CD4-positive, alpha-beta T cell treated with Interleukin-21 for 1 hour (primary cell): ENCODE measurements at regions not wholly inside any gene's neighbourhood (a gene's known extent, or its start where the extent isn't known, plus 50 kb on each side); places are given as distances from the start of the nearest gene placed in this dataset.

Experiments
- DNase-seq: peaks from one replicate; pipeline ENCODE4 v3.0.0-alpha.2; 2020

DNA sequence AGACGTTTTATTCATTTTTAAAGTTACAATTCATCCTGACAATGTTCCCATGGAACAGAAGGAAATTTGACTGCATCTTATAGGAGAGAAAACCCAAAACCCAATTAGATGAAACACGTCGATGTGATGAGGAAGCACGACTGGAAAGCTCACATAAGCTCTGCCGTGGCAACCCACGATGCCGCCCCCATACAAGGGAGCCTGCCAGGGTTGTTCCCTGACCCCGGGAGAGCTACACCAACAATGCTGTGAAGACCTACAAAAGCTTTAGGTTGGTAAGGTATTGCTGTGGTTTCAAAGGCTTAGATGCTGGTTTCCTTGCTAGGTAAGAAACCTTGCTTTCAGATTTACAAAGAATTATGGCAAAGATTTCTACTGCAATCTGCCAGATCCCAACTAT, 393.1 kb downstream of the KLF12 start:
- DNase-seq: no peak

DNA sequence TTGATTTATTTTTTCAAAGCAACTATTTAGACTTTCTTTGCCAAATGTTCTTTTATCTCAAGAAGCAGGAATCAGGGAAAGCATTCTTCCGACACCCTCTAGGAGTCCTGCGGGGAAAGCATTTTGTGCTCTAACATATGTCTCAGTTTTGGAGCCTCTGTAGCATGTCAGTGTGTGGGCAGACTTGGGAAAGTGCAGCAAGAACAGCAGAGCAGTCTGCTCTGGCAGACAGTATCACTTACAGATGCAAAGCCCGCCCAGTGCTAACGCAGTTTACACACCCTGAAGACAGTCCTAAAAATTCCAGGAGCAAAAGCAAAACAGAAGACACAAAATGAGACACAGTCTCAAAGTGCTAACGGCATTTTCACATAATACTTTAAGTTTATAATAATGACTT, 393.5 kb downstream of the KLF12 start:
- no peak for DNase-seq

DNA sequence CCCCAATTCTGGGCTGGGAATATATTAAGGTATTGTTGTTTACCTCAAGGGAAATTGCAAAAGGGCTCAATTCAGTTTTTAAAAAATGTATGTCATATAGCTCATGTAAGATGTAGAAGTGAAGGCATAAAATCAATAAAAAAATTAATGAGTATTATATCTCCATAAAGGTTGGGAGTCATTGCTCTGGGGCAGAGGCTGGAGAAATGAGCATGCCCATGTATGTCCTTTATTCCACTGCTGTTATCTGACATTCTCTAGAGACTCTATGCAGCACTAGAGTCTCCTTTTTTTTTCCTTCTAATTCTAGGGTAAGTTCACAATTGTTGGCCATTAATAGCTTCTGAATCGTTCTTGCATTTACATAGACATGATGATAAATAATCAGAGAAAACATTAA, 394.8 kb downstream of the KLF12 start:
- no peak for DNase-seq

DNA sequence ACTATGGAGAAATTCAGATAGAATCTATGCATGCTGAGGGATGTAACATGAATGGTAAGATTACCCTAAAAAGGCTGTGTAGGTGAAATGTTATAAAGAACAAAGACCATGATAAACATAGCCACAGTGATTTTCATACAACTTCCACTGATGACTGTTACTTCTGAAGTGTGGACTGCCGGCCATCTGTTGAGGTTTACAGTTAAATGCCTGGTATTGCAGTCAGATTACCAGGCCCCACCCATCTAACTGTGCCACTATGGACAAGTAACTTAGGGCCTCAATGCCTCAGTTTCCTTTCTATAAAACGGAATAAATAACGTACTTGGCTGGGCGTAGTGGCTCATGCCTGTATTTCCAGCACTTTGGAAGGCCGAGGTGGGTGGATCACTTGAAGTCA, 395.6 kb downstream of the KLF12 start:
- DNase-seq: no peak

DNA sequence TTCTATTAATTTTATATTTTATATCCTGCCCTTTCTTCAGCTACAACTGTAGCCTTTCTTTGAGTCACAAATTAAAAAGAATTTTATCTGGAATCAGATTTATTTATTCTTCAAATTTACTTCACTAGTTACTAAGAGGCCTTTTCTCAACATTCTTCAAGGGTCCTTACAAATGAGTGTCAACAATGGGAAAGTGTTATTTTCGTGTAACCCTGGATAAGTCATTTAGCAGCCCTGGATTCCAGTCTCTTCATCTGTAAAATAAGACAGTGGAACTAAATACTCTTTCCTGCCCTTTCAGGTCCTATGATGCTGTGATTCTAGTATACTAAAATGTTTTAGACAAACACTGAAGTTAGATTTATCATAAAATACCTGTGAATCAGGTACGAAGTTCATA, 397.0 kb downstream of the KLF12 start:
- no peak for DNase-seq

DNA sequence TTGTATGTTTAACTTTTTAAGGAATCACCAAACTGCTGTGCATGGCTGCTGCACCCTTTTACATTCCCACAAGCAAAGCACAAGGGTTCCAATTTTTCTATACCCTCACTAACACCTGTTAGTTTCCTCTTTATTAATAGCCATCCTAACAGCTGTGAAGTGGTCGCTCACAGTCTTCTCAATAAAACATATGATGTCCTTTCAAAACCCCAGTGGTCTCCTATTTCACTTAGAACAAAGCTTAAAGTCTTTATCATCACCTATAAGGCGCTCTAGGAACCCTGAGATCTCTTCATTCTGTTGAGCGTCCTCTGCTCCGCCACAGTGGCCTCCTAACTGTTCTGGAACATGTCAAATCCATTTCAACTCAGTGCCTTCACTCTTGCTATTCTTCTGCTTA, 400.5 kb downstream of the KLF12 start:
- DNase-seq: no peak

DNA sequence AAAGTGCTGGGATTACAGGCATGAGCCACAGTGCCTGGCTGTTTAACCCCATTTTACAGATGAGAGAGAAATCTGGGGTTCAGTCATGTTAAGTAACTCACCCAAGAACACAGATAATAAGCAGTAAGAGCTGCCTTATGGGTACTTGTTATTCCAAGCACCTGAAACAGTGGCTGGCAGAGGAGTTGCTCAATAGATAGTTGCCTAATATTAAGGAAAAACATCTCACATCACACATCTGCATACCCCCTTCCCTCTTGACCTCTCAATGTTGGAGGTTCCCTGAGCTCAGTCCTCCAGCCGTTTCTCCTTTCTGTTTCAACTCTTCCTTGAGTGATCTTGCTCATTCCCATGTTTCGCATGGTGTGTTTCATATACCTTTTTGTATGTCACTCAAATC, 401.9 kb downstream of the KLF12 start:
- DNase-seq: no peak

DNA sequence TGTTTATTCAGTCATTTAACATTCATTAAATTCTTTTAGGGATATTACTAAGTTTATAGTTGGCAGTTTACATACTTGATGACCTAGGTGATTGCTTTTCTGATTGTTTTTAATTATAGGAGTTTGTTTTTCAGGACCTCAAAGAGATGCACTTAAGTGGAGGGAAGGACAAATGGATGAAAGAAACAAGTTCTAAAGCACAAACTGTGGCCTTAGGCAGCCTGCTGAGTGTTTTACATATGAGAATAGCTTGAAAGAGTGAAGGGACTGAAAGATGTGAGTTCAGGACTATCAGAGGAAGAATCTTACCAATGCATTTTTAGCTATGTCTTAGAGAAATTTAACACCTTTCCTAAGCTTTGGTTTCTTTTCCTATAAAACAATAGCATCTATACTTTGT, 402.6 kb downstream of the KLF12 start:
- DNase-seq: no peak

DNA sequence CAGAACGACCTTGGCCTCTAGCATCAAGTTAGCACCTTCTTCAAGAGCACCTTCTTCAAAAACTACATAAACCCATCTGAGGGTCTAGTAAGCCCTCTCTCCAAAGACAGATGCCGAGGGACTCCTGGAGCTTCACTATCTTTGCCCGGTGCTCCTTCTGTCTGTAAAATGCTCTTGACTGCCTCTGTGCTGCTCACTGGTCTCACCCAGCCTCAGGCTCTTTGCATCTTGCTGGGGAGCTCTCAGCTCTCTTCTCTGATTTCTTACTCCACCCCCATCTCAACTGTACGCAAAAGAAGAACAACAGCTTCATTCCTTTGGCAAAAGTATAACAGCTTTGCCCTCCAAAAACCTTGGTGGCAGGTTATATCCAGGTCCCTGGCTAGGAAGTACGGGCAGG, 404.2 kb downstream of the KLF12 start:
- no peak for DNase-seq

DNA sequence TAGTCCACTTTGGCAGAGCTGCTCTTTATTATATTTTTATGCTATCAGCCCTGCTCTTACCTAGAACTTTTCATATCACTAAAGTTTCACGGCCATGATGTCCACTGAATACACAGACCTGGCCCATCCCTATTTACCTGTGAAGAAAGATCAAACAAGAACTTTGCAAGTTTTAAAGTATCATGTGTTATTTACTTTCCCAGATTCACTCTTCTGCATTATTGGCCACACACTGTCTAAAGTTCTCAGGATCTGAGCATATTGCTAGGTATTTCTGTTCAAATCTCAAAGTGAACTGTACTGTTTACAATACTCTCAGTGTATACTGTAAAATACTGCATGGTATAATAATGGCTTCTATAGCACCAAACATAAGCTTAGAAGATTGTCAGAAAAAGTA, 405.2 kb downstream of the KLF12 start:
- no peak for DNase-seq

DNA sequence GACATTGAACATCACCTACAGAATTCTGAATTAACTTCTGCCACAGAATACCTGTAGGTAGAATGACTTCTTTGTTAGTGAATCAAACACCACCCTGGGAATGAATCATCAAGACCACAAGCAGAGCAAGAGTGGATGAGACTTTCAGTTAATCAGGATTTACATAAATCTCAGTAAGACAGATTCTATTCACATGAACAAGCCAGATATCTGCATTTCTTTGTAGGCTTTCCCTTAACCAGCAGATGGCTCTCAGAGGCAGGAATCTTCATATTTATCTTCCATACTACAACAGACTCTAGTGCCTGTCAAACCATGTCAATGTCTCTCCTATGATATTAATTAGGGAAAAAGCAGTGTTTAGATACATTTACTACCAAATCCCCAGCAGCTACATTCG, 412.1 kb downstream of the KLF12 start:
- peak; percentile 26 for DNase-seq

DNA sequence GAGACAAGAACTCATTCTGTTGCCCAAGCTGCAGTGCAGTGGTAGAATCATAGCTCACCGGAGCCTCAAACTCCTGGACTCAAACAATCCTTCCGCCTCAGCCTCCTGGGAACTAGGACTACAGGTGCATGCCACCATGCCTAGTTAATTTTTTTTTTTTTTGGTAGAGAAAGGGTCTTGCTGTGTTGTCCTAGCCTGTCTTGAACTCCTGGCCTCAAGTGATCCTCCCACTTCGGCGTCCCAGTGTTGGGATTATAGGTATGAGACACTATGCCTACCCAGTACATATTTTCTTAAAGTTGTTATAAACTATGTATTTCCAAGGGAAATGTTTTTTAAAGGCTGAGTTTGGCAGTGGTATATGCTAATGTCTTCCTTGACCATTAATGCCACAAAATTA, 412.6 kb downstream of the KLF12 start:
- no peak for DNase-seq

DNA sequence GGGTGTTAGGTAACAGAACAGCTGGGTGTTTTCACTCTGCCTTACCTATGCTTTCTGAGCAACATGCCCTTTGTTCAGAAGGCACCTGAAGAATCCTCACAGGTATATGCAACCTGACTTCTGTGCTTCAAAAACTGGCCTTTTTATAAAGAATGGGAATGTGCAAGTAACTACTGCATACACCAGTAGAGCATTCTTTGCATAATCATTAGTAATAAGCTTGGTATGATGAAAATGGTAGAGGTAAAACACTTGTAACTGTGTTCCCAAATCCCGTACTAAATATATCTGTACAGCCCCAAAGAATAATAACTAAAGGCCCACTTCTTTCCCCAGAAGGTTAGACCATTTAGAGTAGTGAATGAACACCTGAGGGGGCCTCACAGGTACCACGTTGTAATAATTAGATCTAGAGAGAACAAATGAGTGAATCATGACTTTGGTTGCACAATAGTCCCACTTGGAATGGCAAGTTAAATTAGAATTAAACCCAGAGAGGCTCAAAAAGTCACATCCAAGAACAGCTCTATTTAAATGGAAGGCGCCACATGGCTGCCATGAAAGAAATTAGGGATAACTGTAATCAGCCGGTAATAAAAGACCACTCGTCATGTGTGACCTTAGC, 413.9 kb downstream of the KLF12 start:
- DNase-seq: no peak

DNA sequence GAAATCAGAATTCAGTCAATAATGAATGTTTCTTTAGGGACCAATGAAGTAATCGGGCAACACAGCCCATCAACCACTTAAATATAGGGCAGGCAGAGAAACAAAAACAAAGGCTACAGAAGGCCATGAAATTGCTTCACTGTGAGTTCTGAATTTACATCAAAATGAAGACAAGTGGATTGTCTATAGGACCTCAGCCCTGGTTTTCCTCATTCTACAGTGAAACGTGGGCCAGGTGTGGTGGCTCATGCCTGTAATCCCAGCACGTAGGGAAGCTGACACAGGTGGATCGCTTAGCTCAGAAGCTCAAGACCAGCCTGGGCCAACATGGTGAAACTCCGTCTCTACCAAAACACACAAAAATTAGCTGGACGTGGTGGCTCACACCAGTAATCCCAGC, 416.0 kb downstream of the KLF12 start:
- no peak for DNase-seq

DNA sequence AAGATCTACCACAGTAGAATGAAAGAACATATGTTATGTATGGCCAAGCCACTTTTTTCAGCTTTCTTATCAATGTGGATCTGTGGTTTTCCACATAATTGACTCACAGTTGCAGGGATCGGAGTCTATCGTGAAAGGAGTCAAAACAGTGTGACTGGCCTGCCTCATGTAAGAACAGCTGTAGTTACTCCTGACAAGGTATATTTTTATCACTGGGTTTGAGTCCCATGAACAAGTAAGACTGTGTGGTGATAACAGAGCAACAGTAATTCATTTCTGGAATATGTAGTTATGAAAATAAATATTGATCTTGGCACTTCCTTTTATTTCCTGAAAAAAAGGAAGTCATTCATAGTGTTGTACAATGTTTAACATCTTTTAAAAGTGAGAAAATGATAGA, 416.6 kb downstream of the KLF12 start:
- peak; percentile 61 for DNase-seq

DNA sequence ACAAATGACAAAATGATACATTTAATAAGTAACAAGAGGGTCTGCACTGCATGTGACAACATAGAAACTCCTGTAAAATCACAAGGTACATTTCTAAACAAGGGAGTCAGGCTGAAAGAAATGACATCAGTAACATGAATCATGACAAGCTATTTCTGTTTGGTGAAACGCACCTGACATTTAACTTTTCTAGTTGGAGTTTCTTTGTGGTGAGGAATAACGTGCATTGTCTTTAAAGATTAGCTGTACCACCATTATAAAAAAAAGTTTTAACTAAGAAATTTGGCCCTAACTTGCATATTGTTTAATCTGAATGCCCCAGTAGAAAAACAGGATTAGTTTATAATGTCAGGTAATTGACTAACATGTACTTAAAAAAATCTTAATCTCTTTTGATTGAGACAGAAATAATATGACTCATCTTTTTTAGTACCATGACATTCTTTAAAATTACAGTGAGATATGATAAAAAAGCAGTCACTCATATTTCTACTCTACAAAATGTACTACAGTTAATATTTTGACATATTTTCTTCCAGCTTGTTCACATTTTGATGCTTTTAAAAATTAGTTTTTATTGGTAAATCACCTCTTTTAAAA, 418.2 kb downstream of the KLF12 start:
- no peak for DNase-seq

DNA sequence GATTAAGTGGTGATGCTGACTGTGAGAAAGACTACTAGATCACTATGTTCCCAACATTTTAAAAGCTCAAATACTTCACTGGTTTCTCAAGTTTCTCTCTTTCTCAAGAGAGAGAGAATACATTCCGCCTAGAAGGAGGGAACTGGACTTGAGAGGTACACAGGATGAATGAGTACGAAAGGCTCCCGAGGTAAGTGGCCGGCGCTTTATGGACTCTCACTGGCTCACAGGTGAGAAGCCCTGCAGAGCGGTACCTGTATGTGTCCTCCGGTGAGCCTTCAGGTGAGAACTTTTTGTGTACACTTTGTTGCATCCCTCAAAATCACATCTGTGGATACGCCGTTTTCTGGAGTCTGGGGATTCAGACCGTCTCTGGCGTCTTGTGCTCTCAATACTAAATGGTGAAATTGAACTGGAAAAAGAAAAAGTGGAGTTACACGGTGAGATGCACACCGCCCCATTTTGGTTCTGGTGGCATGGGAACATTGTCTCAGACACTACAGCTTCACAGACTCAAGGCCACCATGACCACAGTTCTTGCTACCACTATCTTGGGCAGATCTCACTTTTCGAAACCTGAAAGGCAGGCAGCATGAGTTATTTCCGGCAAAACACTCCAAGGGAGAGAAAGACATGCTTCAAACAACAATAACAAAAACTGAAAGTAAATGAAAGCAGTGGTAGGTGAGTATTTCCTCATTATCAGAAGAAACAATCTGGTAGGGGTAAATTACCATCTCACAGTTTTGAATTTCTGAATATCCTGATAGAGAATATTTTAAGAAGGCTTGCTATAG, 418.9 kb downstream of the KLF12 start:
- peak; percentile 90 for DNase-seq

DNA sequence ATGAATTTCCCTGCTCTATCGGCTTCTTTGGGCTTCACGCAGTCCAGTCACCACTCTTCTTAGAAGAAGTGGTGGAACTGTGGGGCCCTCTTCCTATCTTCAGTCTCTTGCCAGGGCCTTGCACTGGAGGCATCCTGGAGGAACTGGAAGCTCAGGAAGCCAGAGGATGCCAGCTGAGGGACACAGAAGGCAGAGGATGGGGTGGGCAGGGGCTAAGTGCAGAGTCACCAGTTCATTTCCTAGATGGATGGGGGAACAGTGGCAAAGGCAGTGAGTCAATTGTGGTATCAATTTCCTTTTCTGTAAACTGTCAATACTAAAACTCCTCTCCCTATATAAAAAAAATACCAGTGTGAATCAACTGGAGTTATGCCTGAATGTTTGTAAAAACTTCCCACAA, 419.7 kb downstream of the KLF12 start:
- no peak for DNase-seq

DNA sequence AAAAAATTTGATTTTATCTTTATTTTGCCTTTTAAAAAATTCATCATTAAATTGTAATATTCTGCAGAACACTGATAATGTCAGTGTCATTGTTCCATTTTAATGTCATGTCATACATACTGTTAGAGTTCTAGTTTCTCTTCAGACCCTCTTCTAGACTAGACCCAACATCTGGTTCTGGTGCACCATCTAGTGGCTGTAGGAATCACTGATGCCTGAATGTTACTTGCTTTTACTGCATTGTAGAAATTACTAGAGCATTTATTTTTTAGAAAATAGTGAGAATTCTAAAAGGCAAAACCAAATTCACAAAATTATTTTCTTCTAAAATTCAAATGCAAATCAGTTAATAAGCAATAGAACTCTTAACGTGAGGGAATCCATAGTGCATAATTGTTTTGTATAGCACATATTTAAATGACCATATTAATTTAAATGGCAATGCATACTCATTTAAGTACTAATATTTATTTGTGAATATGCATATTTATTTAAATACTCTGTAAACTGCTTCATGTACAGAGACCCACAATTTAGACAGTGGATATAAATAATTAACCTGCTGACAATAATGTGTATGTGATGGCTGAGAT, 425.7 kb downstream of the KLF12 start:
- peak; percentile 78 for DNase-seq

DNA sequence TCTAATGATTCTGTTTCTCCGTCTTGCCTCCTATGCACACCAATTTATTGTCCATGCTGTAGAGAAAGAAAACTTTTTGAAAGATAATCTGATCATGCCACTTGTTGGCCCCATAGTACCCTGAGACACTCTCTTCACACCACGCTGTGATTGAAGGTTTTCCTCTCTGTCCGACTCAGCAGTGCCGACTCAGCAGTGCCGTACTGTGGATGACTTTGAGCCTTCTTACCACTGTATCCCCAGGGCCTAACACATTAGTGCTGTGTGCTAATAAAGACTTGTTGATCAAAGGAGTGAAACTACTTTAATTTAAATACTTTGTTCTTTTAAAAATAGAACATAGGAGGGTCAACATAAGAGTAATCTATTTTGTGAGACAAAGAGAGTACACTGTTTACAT, 429.6 kb downstream of the KLF12 start:
- no peak for DNase-seq

DNA sequence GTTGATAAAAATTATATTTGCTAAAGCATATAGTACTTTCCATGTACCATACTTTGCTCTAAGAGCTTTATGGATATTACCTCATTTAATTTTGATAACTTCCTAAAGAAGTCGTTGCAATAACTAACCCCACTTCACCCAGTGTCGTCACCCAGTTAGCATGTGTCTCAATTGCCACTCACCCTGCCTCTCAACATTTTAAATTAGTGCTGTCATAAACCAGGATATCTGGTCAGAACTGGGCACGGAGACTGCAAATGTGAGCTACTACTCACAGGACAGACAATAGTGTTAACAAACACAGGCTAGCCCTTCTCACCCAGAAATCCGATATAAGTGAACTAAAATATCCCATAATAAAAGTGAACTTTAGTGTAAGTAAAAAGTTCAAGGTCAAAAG, 430.6 kb downstream of the KLF12 start:
- no peak for DNase-seq

DNA sequence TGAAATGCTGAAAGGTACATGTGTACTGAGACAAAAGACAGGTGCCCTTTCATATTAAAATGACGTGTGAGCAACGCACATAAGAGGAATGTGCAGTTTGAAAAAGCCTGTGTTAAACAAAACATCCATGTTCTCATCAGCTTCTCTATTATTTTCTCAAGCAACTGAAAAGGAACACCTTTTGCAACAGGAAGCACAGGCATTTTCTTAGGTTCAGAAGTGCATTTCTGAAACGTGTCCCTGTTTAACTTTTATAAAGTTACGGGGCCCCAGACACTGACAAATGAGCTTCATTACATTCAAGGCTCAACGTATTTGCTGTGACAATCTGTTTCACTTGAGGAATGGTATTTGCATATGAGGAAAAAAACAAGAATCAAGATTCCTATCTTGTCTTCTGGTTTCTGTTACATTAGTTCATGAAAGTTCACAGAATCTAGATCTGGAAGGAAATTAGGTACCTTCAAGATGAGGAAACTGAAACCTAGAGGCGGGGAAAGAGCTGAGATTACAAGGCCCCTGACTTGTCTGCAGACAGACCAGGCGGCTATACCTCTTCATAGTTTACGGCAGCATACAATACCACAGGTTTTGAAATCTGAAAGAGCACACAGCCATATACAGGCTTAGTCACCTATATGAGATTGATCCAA, 431.7 kb downstream of the KLF12 start:
- DNase-seq: peak; percentile 69

DNA sequence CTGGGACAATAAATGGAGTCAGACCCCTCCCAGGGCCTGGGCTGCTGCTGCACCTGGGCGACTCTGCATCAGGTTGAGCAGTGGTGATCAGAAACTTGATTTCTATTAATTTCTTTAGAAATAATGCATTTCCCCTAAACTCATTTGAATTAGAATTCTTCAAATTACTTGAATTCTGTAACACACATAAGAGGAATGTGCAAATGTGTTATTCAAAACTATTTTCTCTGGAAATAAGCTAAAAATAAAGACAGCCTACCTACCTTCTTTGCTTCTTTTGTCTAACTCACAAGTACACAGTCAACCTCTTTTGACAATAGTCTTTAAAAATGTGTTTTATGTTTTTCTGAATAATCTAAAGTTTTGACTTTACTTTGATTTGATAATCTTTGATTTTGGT, 433.0 kb downstream of the KLF12 start:
- DNase-seq: no peak

DNA sequence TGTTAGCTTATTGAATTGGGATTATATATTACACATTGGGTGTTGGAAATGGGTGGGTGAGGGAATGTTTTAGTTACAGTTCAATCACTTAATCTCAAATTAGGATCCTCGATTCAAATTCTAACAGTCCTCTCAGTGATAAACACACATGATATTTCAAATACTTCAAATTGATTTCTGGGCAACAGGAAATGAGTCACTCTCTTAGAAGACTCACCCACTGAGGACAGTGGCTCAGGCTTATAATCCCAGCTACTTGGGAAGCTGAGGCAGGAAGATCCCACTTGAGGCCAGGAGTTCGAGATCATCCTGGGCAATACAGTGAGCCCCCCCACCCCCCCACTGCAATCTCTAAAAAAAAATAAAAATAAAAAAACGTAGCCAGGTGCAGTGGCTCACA, 435.3 kb downstream of the KLF12 start:
- DNase-seq: no peak
